ENCODE measurements at regions not wholly inside any gene's neighbourhood (a gene's known extent, or its start where the extent isn't known, plus 50 kb on each side); places are given as distances from the start of the nearest gene placed in this dataset.

GRCh38 chr14:39682582-39682981 lies 250.3 kb upstream of the FBXO33 start:
- Histone ChIP-seq H3K9me3 (no peaks in the 10 kb centered on the region), H3K36me3 (no peaks in the 10 kb centered on the region), H3K27me3 (no peaks in the 10 kb centered on the region), H3K4me1 (no peaks in the 10 kb centered on the region), H3K4me3 (no peak overlapping the region), H3K27ac (no peak overlapping the region)
- 81 to 86% methylated on average over 3 of the region's 3 CpGs for WGBS, 2 donors
- no peak for DNase-seq (ENCODE audit: low spot score in 2 of 2)
- TF ChIP-seq, protein P1, sequence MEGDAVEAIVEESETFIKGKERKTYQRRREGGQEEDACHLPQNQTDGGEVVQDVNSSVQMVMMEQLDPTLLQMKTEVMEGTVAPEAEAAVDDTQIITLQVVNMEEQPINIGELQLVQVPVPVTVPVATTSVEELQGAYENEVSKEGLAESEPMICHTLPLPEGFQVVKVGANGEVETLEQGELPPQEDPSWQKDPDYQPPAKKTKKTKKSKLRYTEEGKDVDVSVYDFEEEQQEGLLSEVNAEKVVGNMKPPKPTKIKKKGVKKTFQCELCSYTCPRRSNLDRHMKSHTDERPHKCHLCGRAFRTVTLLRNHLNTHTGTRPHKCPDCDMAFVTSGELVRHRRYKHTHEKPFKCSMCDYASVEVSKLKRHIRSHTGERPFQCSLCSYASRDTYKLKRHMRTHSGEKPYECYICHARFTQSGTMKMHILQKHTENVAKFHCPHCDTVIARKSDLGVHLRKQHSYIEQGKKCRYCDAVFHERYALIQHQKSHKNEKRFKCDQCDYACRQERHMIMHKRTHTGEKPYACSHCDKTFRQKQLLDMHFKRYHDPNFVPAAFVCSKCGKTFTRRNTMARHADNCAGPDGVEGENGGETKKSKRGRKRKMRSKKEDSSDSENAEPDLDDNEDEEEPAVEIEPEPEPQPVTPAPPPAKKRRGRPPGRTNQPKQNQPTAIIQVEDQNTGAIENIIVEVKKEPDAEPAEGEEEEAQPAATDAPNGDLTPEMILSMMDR (IDR thresholded peaks at IDR 0.05): no peak
- TF ChIP-seq POLR2A (IDR thresholded peaks at IDR 0.05): no peak
- TF ChIP-seq EP300 (IDR thresholded peaks at IDR 0.05): no peak

DNA sequence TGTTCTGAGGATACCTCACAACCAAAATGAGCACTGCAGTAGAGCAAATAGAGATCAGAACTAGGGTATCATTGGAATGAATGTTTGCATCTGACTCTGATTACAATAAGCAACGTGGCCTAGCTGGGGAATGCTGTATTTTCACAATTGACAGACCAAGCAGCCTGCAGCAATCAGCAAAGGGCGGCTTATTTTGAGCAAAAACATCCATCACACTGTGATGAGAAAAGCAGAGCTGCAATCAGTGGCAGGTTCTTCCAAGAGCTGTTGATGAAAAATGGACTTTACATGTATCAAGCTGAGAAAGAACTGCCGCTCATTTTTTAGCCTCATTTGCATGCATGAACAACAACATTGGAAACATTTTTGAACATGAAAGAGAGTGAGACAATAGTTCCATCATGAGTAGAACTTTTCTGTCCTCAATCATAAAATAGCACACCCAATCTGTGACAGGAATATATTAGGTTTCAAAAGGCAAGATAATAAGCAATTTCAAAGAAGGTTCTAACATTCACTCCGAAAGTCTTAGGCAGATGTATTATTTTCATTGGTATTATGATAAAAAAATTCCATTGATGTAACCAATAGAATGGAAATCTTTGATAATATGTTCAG lies 249.7 kb upstream of the FBXO33 start:
- no peaks in the 10 kb centered on the region for H3K9me3 ChIP-seq
- no peak overlapping the region for H3K4me3 ChIP-seq
- TF ChIP-seq, protein P1 (IDR thresholded peaks at IDR 0.05): no peak
- no peak for TF ChIP-seq EP300 (IDR thresholded peaks at IDR 0.05)
- no peak for TF ChIP-seq POLR2A (IDR thresholded peaks at IDR 0.05)
- H3K27ac ChIP-seq: no peak overlapping the region
- H3K36me3 ChIP-seq: no peaks in the 10 kb centered on the region
- DNase-seq (ENCODE audit: low spot score in 2 of 2): no peak
- H3K27me3 ChIP-seq: no peaks in the 10 kb centered on the region
- H3K4me1 ChIP-seq: no peaks in the 10 kb centered on the region
- 69 to 74% methylated on average over 4 of the region's 4 CpGs for WGBS, 2 donors

GRCh38 chr14:39680777-39681176 lies 248.5 kb upstream of the FBXO33 start:
- no peak for DNase-seq (ENCODE audit: low spot score in 2 of 2)
- Histone ChIP-seq H3K36me3 (no peaks in the 10 kb centered on the region), H3K27ac (no peak overlapping the region), H3K27me3 (no peaks in the 10 kb centered on the region), H3K4me3 (no peak overlapping the region), H3K4me1 (no peaks in the 10 kb centered on the region), H3K9me3 (no peaks in the 10 kb centered on the region)
- no peak for TF ChIP-seq POLR2A (IDR thresholded peaks at IDR 0.05)
- no peak for TF ChIP-seq EP300 (IDR thresholded peaks at IDR 0.05)
- TF ChIP-seq, protein P1 (IDR thresholded peaks at IDR 0.05): no peak

GRCh38 chr14:39673734-39674133 lies 241.5 kb upstream of the FBXO33 start:
- WGBS, 2 donors: 56 to 59% methylated on average over 3 of the region's 3 CpGs
- Histone ChIP-seq H3K27me3 (no peaks in the 10 kb centered on the region), H3K27ac (no peak overlapping the region), H3K4me3 (no peak overlapping the region), H3K4me1 (no peaks in the 10 kb centered on the region), H3K9me3 (no peaks in the 10 kb centered on the region), H3K36me3 (no peaks in the 10 kb centered on the region)
- TF ChIP-seq, protein P1 (IDR thresholded peaks at IDR 0.05): no peak
- TF ChIP-seq EP300 (IDR thresholded peaks at IDR 0.05) (no peak), POLR2A (IDR thresholded peaks at IDR 0.05) (no peak)
- DNase-seq (ENCODE audit: low spot score in 2 of 2): no peak

DNA sequence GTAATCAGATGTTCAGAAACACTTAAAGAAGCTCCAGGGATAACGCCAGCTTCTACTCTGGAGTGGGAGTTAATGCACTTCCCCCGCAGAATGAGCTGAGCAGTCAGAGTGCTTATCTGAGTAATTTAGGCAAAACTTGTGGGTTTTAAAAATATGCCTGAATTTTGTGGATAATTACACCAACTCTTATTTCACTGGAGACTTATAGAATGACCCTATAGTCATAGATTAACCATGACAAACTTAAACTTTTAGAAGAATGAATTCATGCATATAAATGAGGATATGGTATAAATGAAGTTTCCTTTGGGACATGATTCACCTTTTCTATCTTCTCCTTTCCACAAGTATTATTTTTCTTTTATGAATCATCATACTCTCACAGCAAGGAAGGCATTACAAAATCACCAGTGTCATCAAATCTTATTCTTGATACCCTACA lies 241.1 kb upstream of the FBXO33 start:
- WGBS, 2 donors: 54 to 69% methylated on average over 2 of the region's 2 CpGs
- no peaks in the 10 kb centered on the region for H3K9me3 ChIP-seq
- no peak for TF ChIP-seq POLR2A (IDR thresholded peaks at IDR 0.05)
- TF ChIP-seq, protein P1 (IDR thresholded peaks at IDR 0.05): no peak
- no peak for TF ChIP-seq EP300 (IDR thresholded peaks at IDR 0.05)
- H3K4me3 ChIP-seq: no peak overlapping the region
- H3K27ac ChIP-seq: no peak overlapping the region
- no peaks in the 10 kb centered on the region for H3K27me3 ChIP-seq
- no peaks in the 10 kb centered on the region for H3K36me3 ChIP-seq
- DNase-seq (ENCODE audit: low spot score in 2 of 2): no peak
- no peaks in the 10 kb centered on the region for H3K4me1 ChIP-seq
